H1 (cell line): ENCODE measurements at regions not wholly inside any gene's neighbourhood (a gene's known extent, or its start where the extent isn't known, plus 50 kb on each side); places are given as distances from the start of the nearest gene placed in this dataset.

ENCODE experiments used
- CTCF ChIA-PET: fragments of 300-600 bp; sonication (Branson Sonifier 250); formaldehyde crosslinking; loops from one replicate; lab custom pipeline; 2021; ENCODE audit not compliant: partially characterized antibody; lab: Charles Lee
- POLR2A ChIA-PET: fragments of 300-600 bp; sonication (Branson Sonifier 250); formaldehyde crosslinking; loops from one replicate; lab custom pipeline; 2021; ENCODE audit warnings: inconsistent platforms; ENCODE audit not compliant: partially characterized antibody; lab: Charles Lee
- DNase-seq, 2 experiments: peaks; one replicate each; pipeline versions ENCODE4 v3.0.0 to v3.0.0-alpha.2; 2010 to 2022; ENCODE audit warnings: low spot score in 2 of 2, low read depth in 1 of 2, mixed read lengths in 1 of 2
- FAIRE-seq: peaks from 2 replicates; lab custom pipeline; 2011; peaks lifted over from hg19 to GRCh38; lab: Jason Lieb, UNC
- H2AFZ ChIP-seq: 2 replicates; pipeline ENCODE4 v1.8.1; 2012; ENCODE audit warnings: low read length, inconsistent platforms
- H2AK5ac ChIP-seq: 2 replicates; pipeline ENCODE4 v1.6.1; 2013; ENCODE audit warnings: low read depth, low read length
- H2BK120ac ChIP-seq: replicated peaks from 2 replicates; pipeline ENCODE3; 2013; ENCODE audit warnings: low read depth, low read length, inconsistent platforms
- H2BK12ac ChIP-seq: 2 replicates; pipeline ENCODE4 v1.6.1; 2013; ENCODE audit warnings: low read depth, low read length
- H2BK15ac ChIP-seq: 2 replicates; pipeline ENCODE4 v1.6.1; 2013; ENCODE audit warnings: low read length
- H2BK20ac ChIP-seq: 2 replicates; pipeline ENCODE4 v1.6.1; 2013; ENCODE audit warnings: low read length
- H2BK5ac ChIP-seq: 2 replicates; pipeline ENCODE4 v1.6.1; 2013; ENCODE audit warnings: low read depth, low read length
- H3K14ac ChIP-seq: 2 replicates; pipeline ENCODE4 v1.6.1; 2013; ENCODE audit warnings: inconsistent platforms; ENCODE audit not compliant: insufficient read length
- H3K18ac ChIP-seq: 2 replicates; pipeline ENCODE4 v1.6.1; 2013; ENCODE audit warnings: low read length; ENCODE audit errors: extremely low read depth
- H3K23ac ChIP-seq: 2 replicates; pipeline ENCODE4 v1.6.1; 2013; ENCODE audit warnings: inconsistent platforms; ENCODE audit not compliant: insufficient read length
- H3K23me2 ChIP-seq: 2 replicates; pipeline ENCODE4 v1.6.1; 2013; ENCODE audit warnings: low read depth, low read length
- H3K27ac ChIP-seq: 2 replicates; pipeline ENCODE4 v1.6.1; 2011; ENCODE audit warnings: low read depth, low read length, inconsistent platforms
- H3K27me3 ChIP-seq, 4 experiments: replicated peaks in 1 of 4; 1 replicate in 1 of 4; 2 replicates in 3 of 4; pipeline versions ENCODE4 v1.6.1 to v1.8.1; 2011 to 2013; ENCODE audit warnings: low read length in 3 of 4, mild to moderate bottlenecking in 3 of 4, inconsistent platforms in 2 of 4, mixed read lengths in 2 of 4, moderate library complexity in 1 of 4; ENCODE audit not compliant: control insufficient read depth in 3 of 4, insufficient read depth in 3 of 4; ENCODE audit errors: extremely low read depth in 1 of 4
- H3K36me3 ChIP-seq, 4 experiments: 2 replicates each; pipeline versions ENCODE4 v1.6.1 to v1.8.1; 2011 to 2013; ENCODE audit warnings: mild to moderate bottlenecking in 4 of 4, low read length in 3 of 4, moderate library complexity in 2 of 4, control low read depth in 1 of 4, inconsistent platforms in 1 of 4; ENCODE audit not compliant: insufficient read depth in 4 of 4, control insufficient read depth in 2 of 4
- H3K4ac ChIP-seq: replicated peaks from 2 replicates; pipeline ENCODE3; 2013; ENCODE audit warnings: low read length, low read depth, mixed read lengths, inconsistent platforms; ENCODE audit not compliant: insufficient read length
- H3K4me1 ChIP-seq, 4 experiments: replicated peaks in 1 of 4; 1 replicate in 1 of 4; 2 replicates in 3 of 4; pipeline versions ENCODE4 v1.6.1 to v1.8.1; 2011 to 2013; ENCODE audit warnings: low read length in 3 of 4, inconsistent platforms in 2 of 4, mixed read lengths in 1 of 4; ENCODE audit not compliant: insufficient read depth in 4 of 4, control insufficient read depth in 3 of 4
- H3K4me2 ChIP-seq, 2 experiments: 2 replicates each; pipeline versions ENCODE4 v1.6.1 to v1.8.1; 2011 to 2013; ENCODE audit warnings: low read depth in 2 of 2, low read length in 2 of 2, control low read depth in 1 of 2, inconsistent platforms in 1 of 2, mild to moderate bottlenecking in 1 of 2; ENCODE audit not compliant: insufficient read depth in 1 of 2
- H3K4me3 ChIP-seq, 4 experiments: fragments of 200-600, 300-600 bp in 1 of 4; sonication (generic), shearing (Covaris generic), sonication (Bioruptor Twin) in 1 of 4; 2 replicates each; pipeline versions ENCODE4 v1.5.1 to v1.8.1; 2011 to 2016; ENCODE audit warnings: low read length in 4 of 4, low read depth in 3 of 4, control low read depth in 2 of 4, inconsistent platforms in 2 of 4, mild to moderate bottlenecking in 2 of 4, mixed read lengths in 1 of 4, moderate library complexity in 1 of 4; ENCODE audit not compliant: insufficient read depth in 2 of 4; ENCODE audit errors: extremely low read depth in 1 of 4
- H3K56ac ChIP-seq: replicated peaks from 2 replicates; pipeline ENCODE3; 2013; ENCODE audit warnings: low read depth, mild to moderate bottlenecking, mixed read lengths, low read length, inconsistent platforms; ENCODE audit not compliant: insufficient read length
- H3K79me1 ChIP-seq: 2 replicates; pipeline ENCODE4 v1.6.1; 2013; ENCODE audit warnings: low read depth, low read length, control low read depth
- H3K79me2 ChIP-seq, 2 experiments: 2 replicates each; pipeline versions ENCODE4 v1.6.1 to v1.8.1; 2012 to 2013; ENCODE audit warnings: low read length in 2 of 2, mild to moderate bottlenecking in 2 of 2, inconsistent platforms in 1 of 2; ENCODE audit not compliant: insufficient read depth in 2 of 2, control insufficient read depth in 1 of 2
- H3K9ac ChIP-seq, 4 experiments: replicated peaks in 1 of 4; 1 replicate in 1 of 4; 2 replicates in 3 of 4; pipeline versions ENCODE4 v1.6.1 to v1.8.1; 2011 to 2013; ENCODE audit warnings: low read depth in 3 of 4, low read length in 3 of 4, control low read depth in 2 of 4, mild to moderate bottlenecking in 2 of 4, moderate library complexity in 2 of 4, inconsistent platforms in 1 of 4; ENCODE audit errors: extremely low read depth in 1 of 4
- H3K9me3 ChIP-seq, 2 experiments: 2 replicates each; pipeline versions ENCODE4 v1.6.1 to v1.8.1; 2012 to 2013; ENCODE audit warnings: mild to moderate bottlenecking in 2 of 2, moderate library complexity in 2 of 2, control low read depth in 1 of 2, inconsistent platforms in 1 of 2, low read depth in 1 of 2, low read length in 1 of 2, mixed read lengths in 1 of 2; ENCODE audit not compliant: insufficient read depth in 2 of 2
- H4K20me1 ChIP-seq, 2 experiments: replicated peaks in 1 of 2; 2 replicates each; pipeline versions ENCODE3 to v1.8.1; 2011 to 2013; ENCODE audit warnings: inconsistent platforms in 2 of 2, low read length in 2 of 2, mild to moderate bottlenecking in 1 of 2; ENCODE audit not compliant: insufficient read depth in 2 of 2, control insufficient read depth in 1 of 2
- H4K5ac ChIP-seq: 2 replicates; pipeline ENCODE4 v1.6.1; 2013; ENCODE audit warnings: low read length, low read depth, mixed read lengths, inconsistent platforms; ENCODE audit not compliant: insufficient read length
- H4K8ac ChIP-seq: 2 replicates; pipeline ENCODE4 v1.8.0; 2013; ENCODE audit warnings: mild to moderate bottlenecking, moderate library complexity, low read length, inconsistent platforms; ENCODE audit not compliant: insufficient read depth; ENCODE audit errors: extremely low read depth
- H4K91ac ChIP-seq: replicated peaks from 2 replicates; pipeline ENCODE3; 2013; ENCODE audit warnings: low read length, mixed read lengths, inconsistent platforms; ENCODE audit not compliant: insufficient read length
- CBX5 ChIP-seq: fragments of 300-800, 300-1000 bp; sonication (generic); IDR thresholded peaks from 2 replicates; pipeline ENCODE4 v1.7.1; 2016; ENCODE audit warnings: antibody characterized with exemption, low read length, low read depth
- CHD1 ChIP-seq: IDR thresholded peaks from 2 replicates; pipeline ENCODE4 v1.6.1; 2012; ENCODE audit warnings: low read depth, low read length, improper control_type of control experiment
- CTBP2 ChIP-seq: IDR thresholded peaks from 2 replicates; pipeline ENCODE4 v1.7.0; 2011; ENCODE audit warnings: borderline replicate concordance, mild to moderate bottlenecking, moderate library complexity, mixed read lengths, low read length; ENCODE audit not compliant: insufficient read depth, insufficient read length
- GTF2F1 ChIP-seq: IDR thresholded peaks from 2 replicates; pipeline ENCODE4 v1.6.1; 2012; ENCODE audit warnings: low read depth, low read length, improper control_type of control experiment, borderline replicate concordance
- JUND ChIP-seq: IDR thresholded peaks from 2 replicates; pipeline ENCODE4 v1.6.1; 2011; ENCODE audit warnings: mild to moderate bottlenecking, improper control_type of control experiment, low read length
- RFX5 ChIP-seq: IDR thresholded peaks from 2 replicates; pipeline ENCODE4 v1.6.1; 2011; ENCODE audit warnings: low read depth, low read length, improper control_type of control experiment, borderline replicate concordance
- SRF ChIP-seq: IDR thresholded peaks from 2 replicates; pipeline ENCODE4 v1.6.1; 2011; ENCODE audit warnings: mild to moderate bottlenecking, low read depth, low read length, moderate library complexity
- SUZ12 ChIP-seq: fragments of 200-600 bp; sonication (generic); IDR thresholded peaks from 2 replicates; pipeline ENCODE4 v1.6.1; 2012; ENCODE audit warnings: mild to moderate bottlenecking, inconsistent platforms, low read length, moderate library complexity, mixed read lengths
- TAF1 ChIP-seq: IDR thresholded peaks from 2 replicates; pipeline ENCODE4 v1.6.1; 2011; ENCODE audit warnings: mild to moderate bottlenecking, low read depth, low read length
- TAF7 ChIP-seq: optimal IDR thresholded peaks from 2 replicates; pipeline ENCODE3; 2011; ENCODE audit warnings: low read depth, mild to moderate bottlenecking, inconsistent platforms, low read length, moderate library complexity, borderline replicate concordance
- TCF12 ChIP-seq: IDR thresholded peaks from 2 replicates; pipeline ENCODE4 v1.6.1; 2011; ENCODE audit warnings: low read depth, mild to moderate bottlenecking, low read length
- YY1 ChIP-seq: IDR thresholded peaks from 2 replicates; pipeline ENCODE4 v1.6.1; 2011; ENCODE audit warnings: low read depth, mild to moderate bottlenecking, low read length
- WGBS, 2 experiments: shearing (Covaris generic) in 1 of 2; methylation state at CpG; one replicate each; pipeline versions ENCODE4 v1.1.6 to v1.1.7; 2013 to 2015; ENCODE audit warnings: low lambda C conversion rate in 2 of 2, mixed read lengths in 2 of 2, inconsistent platforms in 1 of 2, low coverage in 1 of 2, missing lambda C conversion rate in 1 of 2; ENCODE audit not compliant: insufficient replicate concordance in 2 of 2, insufficient coverage in 1 of 2, insufficient read length in 1 of 2; ENCODE audit errors: extremely low coverage in 1 of 2, missing lambda C conversion rate in 1 of 2; 5-methylcytosine and 5-hydroxymethylcytosine counted together

- CTCF ChIA-PET, result interaction anchor here (1.0 kb wide), 1 partner anchor 9 kb away, joined by 3 read pairs; no protein-coding TSS in a partner anchor
- H2BK5ac ChIP-seq, result no peak overlapping the region
- POLR2A ChIA-PET, result no interaction called here
- H3K18ac ChIP-seq, result no peak overlapping the region
- H2BK20ac ChIP-seq, result no peak overlapping the region
- no peaks in the 10 kb centered on the region for H3K79me2 ChIP-seq
- H3K36me3 ChIP-seq, result no peaks in the 10 kb centered on the region
- H4K20me1 ChIP-seq, result no peaks in the 10 kb centered on the region
- H4K5ac ChIP-seq, result no peak overlapping the region
- no peak overlapping the region for H3K4me2 ChIP-seq
- no peak for DNase-seq
- no peak overlapping the region for H3K9ac ChIP-seq
- H3K4me1 ChIP-seq, result no peaks in the 10 kb centered on the region
- H3K9me3 ChIP-seq, result peaks cover 0 to under 1% of the 10 kb centered on the region in 2 experiments; a peak in 1 of 4 replicates
- no peak overlapping the region for H2AFZ ChIP-seq
- H2BK120ac ChIP-seq, result no peak overlapping the region
- no peak overlapping the region for H3K23ac ChIP-seq
- no peak overlapping the region for H3K27ac ChIP-seq
- no peak overlapping the region for H3K56ac ChIP-seq
- 98% methylated on average over 5 of the region's 5 CpGs; no CpG with 5 or more reads in 1 of the 2 experiments for WGBS, 2 experiments
- no peak overlapping the region for H3K4me3 ChIP-seq
- no peaks in the 10 kb centered on the region for H3K23me2 ChIP-seq
- H4K8ac ChIP-seq, result no peak overlapping the region
- no peak overlapping the region for H3K4ac ChIP-seq
- H3K79me1 ChIP-seq, result no peaks in the 10 kb centered on the region
- H2AK5ac ChIP-seq, result no peak overlapping the region
- no peak overlapping the region for H4K91ac ChIP-seq
- FAIRE-seq, result no peak
- H3K27me3 ChIP-seq, result no peaks in the 10 kb centered on the region
- H2BK12ac ChIP-seq, result no peak overlapping the region
- H3K14ac ChIP-seq, result no peak overlapping the region
- H2BK15ac ChIP-seq, result no peak overlapping the region
- TF ChIP-seq GTF2F1 (no peak), SRF (no peak), CHD1 (no peak), TAF1 (no peak), CTBP2 (no peak), YY1 (no peak), CBX5 (no peak), RFX5 (no peak), TAF7 (no peak), TCF12 (no peak), JUND (no peak), SUZ12 (no peak)
Measured at GRCh38 chr13:65154661-65155447, 2075.3 kb downstream of the PCDH9 start.
